Astrocyte (in vitro differentiated cells and primary cell): ENCODE measurements at regions not wholly inside any gene's neighbourhood (a gene's known extent, or its start where the extent isn't known, plus 50 kb on each side); places are given as distances from the start of the nearest gene placed in this dataset.

Experiments used
- CTCF ChIP-seq: IDR thresholded peaks from 2 replicates; pipeline ENCODE4 v1.5.1; 2011; ENCODE audit warnings: low read depth, mild to moderate bottlenecking, inconsistent platforms, low read length, moderate library complexity; ENCODE audit not compliant: insufficient read depth
- EZH2 ChIP-seq: IDR thresholded peaks from 2 replicates; pipeline ENCODE4 v1.6.1; 2012; ENCODE audit warnings: mild to moderate bottlenecking, low read length, inconsistent platforms; ENCODE audit not compliant: insufficient read depth

- no peak for TF ChIP-seq CTCF
- no peak for TF ChIP-seq EZH2
Measured at GRCh38 chr16:5422643-5423496, 325.3 kb upstream of the EEF2KMT start.
